ENCODE measurements at regions not wholly inside any gene's neighbourhood (a gene's known extent, or its start where the extent isn't known, plus 50 kb on each side); places are given as distances from the start of the nearest gene placed in this dataset.
"Not testable (repeated sequence)": the region's sequence is repeated elsewhere in the genome, so short reads cannot be mapped to it uniquely, and the experiment has no call there.

DNA sequence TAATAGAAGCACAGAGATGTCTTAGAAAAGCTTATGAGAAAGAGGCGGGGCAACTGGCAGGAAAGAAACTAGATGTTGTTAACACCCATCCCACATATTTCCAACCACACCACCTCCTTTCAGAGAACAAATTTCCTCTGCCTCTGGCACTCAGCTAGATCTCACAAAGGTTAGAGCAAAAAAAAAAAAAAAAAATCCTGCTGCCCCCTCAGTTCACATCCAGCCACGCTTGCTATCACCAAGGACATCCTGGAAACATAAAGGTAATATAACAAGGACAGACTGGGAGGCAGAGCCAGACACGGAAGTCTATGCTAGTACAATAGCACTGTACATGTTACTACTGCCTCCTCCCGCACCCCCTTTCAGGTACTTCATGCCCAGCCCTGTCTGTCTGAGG lies 238.0 kb upstream of the PTGER4 start:
- DNase-seq (ENCODE audit: low read depth, low spot score) (no peak), FAIRE-seq (no peak)
- dilution Hi-C loops (cut with MboI; ENCODE audit: extremely low pct_ligation_motif_present, low sequenced_read_pairs), result no loop called here
- Histone ChIP-seq H3K4me3 (ENCODE audit: control insufficient read depth in 2 of 3, extremely low read depth in 1 of 3, insufficient read depth in 2 of 3, low read depth in 1 of 3, low read length in 3 of 3) (no peak overlapping the region), H4K20me1 (ENCODE audit: control insufficient read depth, extremely low read depth, insufficient read depth, low read length) (no peaks in the 10 kb centered on the region), H3K4me1 (ENCODE audit: control insufficient read depth, extremely low read depth, insufficient read depth, low read length) (peaks cover 10% of the 10 kb centered on the region), H3K27me3 (ENCODE audit: control insufficient read depth, extremely low read depth, insufficient read depth, low read length) (no peaks in the 10 kb centered on the region), H2AFZ (ENCODE audit: control insufficient read depth, low read length) (peak overlapping the region; percentile 8), H3K9me3 (ENCODE audit: control insufficient read depth, low read depth, low read length) (peaks cover 5% of the 10 kb centered on the region), H3K4me2 (ENCODE audit: control insufficient read depth, extremely low read depth, insufficient read depth, low read depth, low read length) (no peak overlapping the region), H3K9ac (ENCODE audit: control insufficient read depth, extremely low read depth, insufficient read depth, low read length) (no peak overlapping the region), H3K79me2 (ENCODE audit: control insufficient read depth, insufficient read depth, low read length) (no peaks in the 10 kb centered on the region), H3K27ac (ENCODE audit: control insufficient read depth, insufficient read depth, low read length) (no peak overlapping the region), H3K36me3 (ENCODE audit: control insufficient read depth in 2 of 2, extremely low read depth in 1 of 2, insufficient read depth in 2 of 2, low read length in 2 of 2) (no peaks in the 10 kb centered on the region), H3K9me1 (ENCODE audit: control insufficient read depth, extremely low read depth, insufficient read depth, low read length) (no peaks in the 10 kb centered on the region)
- TF ChIP-seq EZH2 (IDR thresholded peaks at IDR 0.05; ENCODE audit: low read length), result no peak
- TF ChIP-seq, protein P1, sequence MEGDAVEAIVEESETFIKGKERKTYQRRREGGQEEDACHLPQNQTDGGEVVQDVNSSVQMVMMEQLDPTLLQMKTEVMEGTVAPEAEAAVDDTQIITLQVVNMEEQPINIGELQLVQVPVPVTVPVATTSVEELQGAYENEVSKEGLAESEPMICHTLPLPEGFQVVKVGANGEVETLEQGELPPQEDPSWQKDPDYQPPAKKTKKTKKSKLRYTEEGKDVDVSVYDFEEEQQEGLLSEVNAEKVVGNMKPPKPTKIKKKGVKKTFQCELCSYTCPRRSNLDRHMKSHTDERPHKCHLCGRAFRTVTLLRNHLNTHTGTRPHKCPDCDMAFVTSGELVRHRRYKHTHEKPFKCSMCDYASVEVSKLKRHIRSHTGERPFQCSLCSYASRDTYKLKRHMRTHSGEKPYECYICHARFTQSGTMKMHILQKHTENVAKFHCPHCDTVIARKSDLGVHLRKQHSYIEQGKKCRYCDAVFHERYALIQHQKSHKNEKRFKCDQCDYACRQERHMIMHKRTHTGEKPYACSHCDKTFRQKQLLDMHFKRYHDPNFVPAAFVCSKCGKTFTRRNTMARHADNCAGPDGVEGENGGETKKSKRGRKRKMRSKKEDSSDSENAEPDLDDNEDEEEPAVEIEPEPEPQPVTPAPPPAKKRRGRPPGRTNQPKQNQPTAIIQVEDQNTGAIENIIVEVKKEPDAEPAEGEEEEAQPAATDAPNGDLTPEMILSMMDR (optimal IDR thresholded peaks at IDR 0.05 in 1 of 3, IDR thresholded peaks at IDR 0.05 in 1 of 3, conservative IDR thresholded peaks at IDR 0.05 in 1 of 3; ENCODE audit: extremely low read depth in 1 of 3, insufficient read depth in 2 of 3, low read length in 3 of 3), result no peak

- Histone ChIP-seq H3K27ac (ENCODE audit: control insufficient read depth, insufficient read depth, low read length) (no peak overlapping the region), H4K20me1 (ENCODE audit: control insufficient read depth, extremely low read depth, insufficient read depth, low read length) (no peaks in the 10 kb centered on the region), H2AFZ (ENCODE audit: control insufficient read depth, low read length) (no peak overlapping the region), H3K79me2 (ENCODE audit: control insufficient read depth, insufficient read depth, low read length) (no peaks in the 10 kb centered on the region), H3K4me3 (ENCODE audit: control insufficient read depth in 2 of 3, extremely low read depth in 1 of 3, insufficient read depth in 2 of 3, low read depth in 1 of 3, low read length in 3 of 3) (no peak overlapping the region), H3K9me3 (ENCODE audit: control insufficient read depth, low read depth, low read length) (peaks cover 5% of the 10 kb centered on the region), H3K4me2 (ENCODE audit: control insufficient read depth, extremely low read depth, insufficient read depth, low read depth, low read length) (no peak overlapping the region), H3K9me1 (ENCODE audit: control insufficient read depth, extremely low read depth, insufficient read depth, low read length) (no peaks in the 10 kb centered on the region), H3K4me1 (ENCODE audit: control insufficient read depth, extremely low read depth, insufficient read depth, low read length) (peaks cover 10% of the 10 kb centered on the region), H3K36me3 (ENCODE audit: control insufficient read depth in 2 of 2, extremely low read depth in 1 of 2, insufficient read depth in 2 of 2, low read length in 2 of 2) (no peaks in the 10 kb centered on the region), H3K9ac (ENCODE audit: control insufficient read depth, extremely low read depth, insufficient read depth, low read length) (no peak overlapping the region), H3K27me3 (ENCODE audit: control insufficient read depth, extremely low read depth, insufficient read depth, low read length) (no peaks in the 10 kb centered on the region)
- dilution Hi-C loops (cut with MboI; ENCODE audit: extremely low pct_ligation_motif_present, low sequenced_read_pairs), result no loop called here
- TF ChIP-seq EZH2 (IDR thresholded peaks at IDR 0.05; ENCODE audit: low read length), result no peak
- TF ChIP-seq, protein P1 (optimal IDR thresholded peaks at IDR 0.05 in 1 of 3, IDR thresholded peaks at IDR 0.05 in 1 of 3, conservative IDR thresholded peaks at IDR 0.05 in 1 of 3; ENCODE audit: extremely low read depth in 1 of 3, insufficient read depth in 2 of 3, low read length in 3 of 3), result no peak
- FAIRE-seq, result no peak
- no peak for DNase-seq (ENCODE audit: low read depth, low spot score)
Observed at GRCh38 chr5:40440746-40441145, 239.0 kb upstream of the PTGER4 start.

- dilution Hi-C loops (cut with MboI; ENCODE audit: extremely low pct_ligation_motif_present, low sequenced_read_pairs); H3K9ac ChIP-seq (ENCODE audit: control insufficient read depth, extremely low read depth, insufficient read depth, low read length); DNase-seq (ENCODE audit: low read depth, low spot score); H3K4me1 ChIP-seq (ENCODE audit: control insufficient read depth, extremely low read depth, insufficient read depth, low read length); H3K36me3 ChIP-seq (ENCODE audit: control insufficient read depth in 2 of 2, extremely low read depth in 1 of 2, insufficient read depth in 2 of 2, low read length in 2 of 2); H3K9me1 ChIP-seq (ENCODE audit: control insufficient read depth, extremely low read depth, insufficient read depth, low read length); H2AFZ ChIP-seq (ENCODE audit: control insufficient read depth, low read length); H3K79me2 ChIP-seq (ENCODE audit: control insufficient read depth, insufficient read depth, low read length); H3K4me2 ChIP-seq (ENCODE audit: control insufficient read depth, extremely low read depth, insufficient read depth, low read depth, low read length); H4K20me1 ChIP-seq (ENCODE audit: control insufficient read depth, extremely low read depth, insufficient read depth, low read length); H3K27ac ChIP-seq (ENCODE audit: control insufficient read depth, insufficient read depth, low read length); H3K27me3 ChIP-seq (ENCODE audit: control insufficient read depth, extremely low read depth, insufficient read depth, low read length); H3K9me3 ChIP-seq (ENCODE audit: control insufficient read depth, low read depth, low read length); FAIRE-seq; H3K4me3 ChIP-seq (ENCODE audit: control insufficient read depth in 2 of 3, extremely low read depth in 1 of 3, insufficient read depth in 2 of 3, low read depth in 1 of 3, low read length in 3 of 3): not testable (repeated sequence)
Observed at GRCh38 chr5:40439103-40439502, 240.6 kb upstream of the PTGER4 start.

- dilution Hi-C loops (cut with MboI; ENCODE audit: extremely low pct_ligation_motif_present, low sequenced_read_pairs), result not testable (repeated sequence)
Observed at GRCh38 chr5:40438646-40439045, 241.1 kb upstream of the PTGER4 start.

More at GRCh38 chr5:40438646-40439045, 241.1 kb upstream of the PTGER4 start:
- DNase-seq (ENCODE audit: low read depth, low spot score); H3K9ac ChIP-seq (ENCODE audit: control insufficient read depth, extremely low read depth, insufficient read depth, low read length); H3K79me2 ChIP-seq (ENCODE audit: control insufficient read depth, insufficient read depth, low read length); H3K9me1 ChIP-seq (ENCODE audit: control insufficient read depth, extremely low read depth, insufficient read depth, low read length); H3K9me3 ChIP-seq (ENCODE audit: control insufficient read depth, low read depth, low read length); H3K4me3 ChIP-seq (ENCODE audit: control insufficient read depth in 2 of 3, extremely low read depth in 1 of 3, insufficient read depth in 2 of 3, low read depth in 1 of 3, low read length in 3 of 3); H2AFZ ChIP-seq (ENCODE audit: control insufficient read depth, low read length); H3K27me3 ChIP-seq (ENCODE audit: control insufficient read depth, extremely low read depth, insufficient read depth, low read length); H3K27ac ChIP-seq (ENCODE audit: control insufficient read depth, insufficient read depth, low read length); H3K4me1 ChIP-seq (ENCODE audit: control insufficient read depth, extremely low read depth, insufficient read depth, low read length); H3K4me2 ChIP-seq (ENCODE audit: control insufficient read depth, extremely low read depth, insufficient read depth, low read depth, low read length); H4K20me1 ChIP-seq (ENCODE audit: control insufficient read depth, extremely low read depth, insufficient read depth, low read length); H3K36me3 ChIP-seq (ENCODE audit: control insufficient read depth in 2 of 2, extremely low read depth in 1 of 2, insufficient read depth in 2 of 2, low read length in 2 of 2); FAIRE-seq: not testable (repeated sequence)
